OCI-LY1 (cell line): ENCODE measurements at regions not wholly inside any gene's neighbourhood (a gene's known extent, or its start where the extent isn't known, plus 50 kb on each side); places are given as distances from the start of the nearest gene placed in this dataset.

ENCODE experiments used
- H2AFZ ChIP-seq: fragments of 200-600 bp; sonication (generic), shearing (Covaris generic); 2 replicates; pipeline ENCODE4 v1.6.0; 2014; ENCODE audit warnings: antibody characterized with exemption, mild to moderate bottlenecking, low read length
- H3F3A ChIP-seq: fragments of 200-600 bp; sonication (generic), shearing (Covaris generic); 2 replicates; pipeline ENCODE4 v1.6.0; 2014; ENCODE audit warnings: mild to moderate bottlenecking, antibody characterized with exemption, low read length, moderate library complexity; ENCODE audit not compliant: insufficient read depth
- H3K27ac ChIP-seq: fragments of 200-600 bp; sonication (generic); 2 replicates; pipeline ENCODE4 v1.5.1; 2014; ENCODE audit warnings: low read length, mixed run types, mild to moderate bottlenecking, low read depth; ENCODE audit not compliant: poor library complexity, severe bottlenecking
- H3K27me3 ChIP-seq: fragments of 200-600 bp; sonication (generic); 2 replicates; pipeline ENCODE4 v1.6.0; 2014; ENCODE audit warnings: antibody characterized with exemption, mild to moderate bottlenecking, low read length, moderate library complexity; ENCODE audit not compliant: insufficient read depth
- H3K36me3 ChIP-seq: fragments of 200-600 bp; sonication (generic); 2 replicates; pipeline ENCODE4 v1.6.1; 2014; ENCODE audit warnings: mild to moderate bottlenecking, antibody characterized with exemption, low read length, moderate library complexity, mixed read lengths; ENCODE audit not compliant: insufficient read depth
- H3K4me1 ChIP-seq: fragments of 200-600 bp; sonication (generic); 2 replicates; pipeline ENCODE4 v1.5.1; 2014; ENCODE audit warnings: mild to moderate bottlenecking, low read length, moderate library complexity; ENCODE audit not compliant: insufficient read depth, severe bottlenecking
- H3K4me2 ChIP-seq: fragments of 200-600 bp; sonication (generic), shearing (Covaris generic); 2 replicates; pipeline ENCODE4 v1.6.1; 2014; ENCODE audit warnings: low read length
- H3K4me3 ChIP-seq: fragments of 200-600 bp; sonication (generic); 2 replicates; pipeline ENCODE4 v1.5.1; 2014; ENCODE audit warnings: low read length, low read depth, mild to moderate bottlenecking, mixed read lengths; ENCODE audit not compliant: poor library complexity, severe bottlenecking
- H3K79me2 ChIP-seq: fragments of 200-600 bp; shearing (Covaris generic); 2 replicates; pipeline ENCODE4 v1.6.1; 2016; ENCODE audit warnings: mixed run types, low read length, mixed read lengths; ENCODE audit not compliant: insufficient read depth
- H3K9ac ChIP-seq: fragments of 200-600 bp; sonication (generic), shearing (Covaris generic); 2 replicates; pipeline ENCODE4 v1.6.1; 2014; ENCODE audit warnings: mild to moderate bottlenecking, low read length, mixed read lengths
- H3K9me2 ChIP-seq: fragments of 200-600 bp; sonication (generic), shearing (Covaris generic); 2 replicates; pipeline ENCODE4 v1.6.1; 2014; ENCODE audit warnings: low read depth, mild to moderate bottlenecking, low read length, mixed read lengths
- H3K9me3 ChIP-seq: fragments of 200-600 bp; shearing (Covaris generic); 2 replicates; pipeline ENCODE4 v1.6.1; 2014; ENCODE audit warnings: low read length, mixed read lengths
- H4K20me1 ChIP-seq: fragments of 200-600 bp; sonication (generic), shearing (Covaris generic); 2 replicates; pipeline ENCODE4 v1.6.0; 2016; ENCODE audit warnings: mild to moderate bottlenecking, low read length; ENCODE audit not compliant: insufficient read depth
- EZH2 ChIP-seq: fragments of 200-600 bp; sonication (generic), shearing (Covaris generic); IDR thresholded peaks from 2 replicates; pipeline ENCODE4 v1.8.0; 2017; ENCODE audit warnings: borderline replicate concordance, mixed run types, mild to moderate bottlenecking, antibody characterized with exemption, low read length, moderate library complexity, mixed read lengths
- TF ChIP-seq, protein P1 (sequence below): fragments of 200-600 bp; sonication (generic), shearing (Covaris generic); IDR thresholded peaks from 2 replicates; pipeline ENCODE4 v1.5.1; 2017; ENCODE audit warnings: mild to moderate bottlenecking, antibody characterized with exemption, low read length, moderate library complexity, mixed read lengths

DNA sequence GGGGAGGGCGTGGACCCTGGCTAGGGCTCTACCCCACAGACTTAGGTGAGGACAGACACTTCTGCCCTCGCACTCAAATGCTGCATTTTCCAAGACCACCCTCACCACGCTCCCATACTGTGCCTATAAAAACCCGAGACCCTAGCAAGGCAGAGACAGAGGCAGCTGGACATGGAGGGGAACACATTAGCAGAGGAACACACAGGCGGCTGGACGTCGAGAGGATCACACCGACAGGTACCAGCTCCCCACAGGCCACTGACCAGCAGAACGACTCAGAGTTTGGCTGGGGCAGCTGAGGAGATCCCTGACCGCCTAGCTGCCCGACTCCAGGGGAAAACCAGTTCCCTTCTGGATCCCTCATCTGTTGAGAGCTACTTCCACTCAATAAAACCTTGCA lies 338.2 kb upstream of the SMIM30 start:
- no peaks in the 10 kb centered on the region for H3K9me3 ChIP-seq
- H3K27me3 ChIP-seq: no peaks in the 10 kb centered on the region
- H3F3A ChIP-seq: no peaks in the 10 kb centered on the region
- H3K36me3 ChIP-seq: no peaks in the 10 kb centered on the region
- H4K20me1 ChIP-seq: no peaks in the 10 kb centered on the region
- H3K4me1 ChIP-seq: no peaks in the 10 kb centered on the region
- H2AFZ ChIP-seq: no peak overlapping the region
- H3K9me2 ChIP-seq: no peaks in the 10 kb centered on the region
- no peak overlapping the region for H3K27ac ChIP-seq
- H3K9ac ChIP-seq: no peak overlapping the region
- no peak overlapping the region for H3K4me2 ChIP-seq
- H3K79me2 ChIP-seq: no peaks in the 10 kb centered on the region
- TF ChIP-seq, protein P1, sequence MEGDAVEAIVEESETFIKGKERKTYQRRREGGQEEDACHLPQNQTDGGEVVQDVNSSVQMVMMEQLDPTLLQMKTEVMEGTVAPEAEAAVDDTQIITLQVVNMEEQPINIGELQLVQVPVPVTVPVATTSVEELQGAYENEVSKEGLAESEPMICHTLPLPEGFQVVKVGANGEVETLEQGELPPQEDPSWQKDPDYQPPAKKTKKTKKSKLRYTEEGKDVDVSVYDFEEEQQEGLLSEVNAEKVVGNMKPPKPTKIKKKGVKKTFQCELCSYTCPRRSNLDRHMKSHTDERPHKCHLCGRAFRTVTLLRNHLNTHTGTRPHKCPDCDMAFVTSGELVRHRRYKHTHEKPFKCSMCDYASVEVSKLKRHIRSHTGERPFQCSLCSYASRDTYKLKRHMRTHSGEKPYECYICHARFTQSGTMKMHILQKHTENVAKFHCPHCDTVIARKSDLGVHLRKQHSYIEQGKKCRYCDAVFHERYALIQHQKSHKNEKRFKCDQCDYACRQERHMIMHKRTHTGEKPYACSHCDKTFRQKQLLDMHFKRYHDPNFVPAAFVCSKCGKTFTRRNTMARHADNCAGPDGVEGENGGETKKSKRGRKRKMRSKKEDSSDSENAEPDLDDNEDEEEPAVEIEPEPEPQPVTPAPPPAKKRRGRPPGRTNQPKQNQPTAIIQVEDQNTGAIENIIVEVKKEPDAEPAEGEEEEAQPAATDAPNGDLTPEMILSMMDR: no peak
- no peak for TF ChIP-seq EZH2
- H3K4me3 ChIP-seq: no peak overlapping the region

DNA sequence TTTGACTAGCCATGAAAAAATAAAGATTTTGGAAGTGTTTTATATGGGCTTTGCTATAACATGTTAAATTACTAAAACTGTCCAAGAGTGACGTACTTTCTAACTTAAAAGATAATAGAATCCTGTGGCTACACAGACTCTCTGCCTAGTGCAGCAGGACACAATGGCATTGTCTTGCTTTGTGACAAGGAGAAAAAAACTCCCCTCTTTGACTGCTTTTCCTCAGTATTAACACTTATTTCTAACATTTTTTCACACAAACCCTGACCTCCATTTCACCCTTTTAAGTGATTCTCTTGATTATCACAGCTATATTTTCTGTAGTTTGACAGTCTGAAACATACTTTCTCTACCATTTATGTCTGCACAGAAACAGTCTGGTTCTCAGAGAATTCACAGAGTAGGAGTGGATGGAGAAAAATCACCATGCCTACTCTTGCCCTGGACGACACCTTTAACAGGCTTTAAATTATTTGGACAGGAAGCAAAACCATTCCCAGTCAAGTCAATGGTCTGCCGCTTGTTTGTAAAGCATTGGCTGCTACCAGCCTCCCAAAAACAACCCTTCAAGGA lies 336.3 kb upstream of the SMIM30 start:
- no peaks in the 10 kb centered on the region for H3K79me2 ChIP-seq
- no peak overlapping the region for H2AFZ ChIP-seq
- no peaks in the 10 kb centered on the region for H4K20me1 ChIP-seq
- no peak for TF ChIP-seq EZH2
- TF ChIP-seq, protein P1: no peak
- no peaks in the 10 kb centered on the region for H3K9me3 ChIP-seq
- H3K9me2 ChIP-seq: no peaks in the 10 kb centered on the region
- no peak overlapping the region for H3K4me2 ChIP-seq
- no peaks in the 10 kb centered on the region for H3K36me3 ChIP-seq
- H3K27me3 ChIP-seq: no peaks in the 10 kb centered on the region
- H3F3A ChIP-seq: no peaks in the 10 kb centered on the region
- no peak overlapping the region for H3K4me3 ChIP-seq
- H3K4me1 ChIP-seq: no peaks in the 10 kb centered on the region
- H3K9ac ChIP-seq: no peak overlapping the region
- H3K27ac ChIP-seq: no peak overlapping the region

DNA sequence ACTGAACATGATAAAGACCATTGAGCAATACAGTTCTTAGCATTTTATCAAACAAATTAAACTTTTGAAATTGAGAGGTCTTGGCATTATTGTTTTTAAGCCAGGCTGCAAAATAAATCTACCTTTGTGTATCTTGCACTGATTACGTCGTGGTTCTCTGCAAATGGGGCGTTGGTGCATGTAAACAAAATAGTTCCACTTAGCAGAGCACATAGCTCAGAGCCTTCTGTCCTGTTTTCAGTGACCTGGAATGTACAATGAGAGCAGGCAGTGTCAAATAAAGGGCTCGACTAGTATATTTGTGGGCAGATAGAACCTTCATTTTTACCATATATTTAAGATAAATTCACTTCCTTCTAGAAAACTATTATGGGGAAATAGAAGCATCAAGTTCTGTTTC lies 333.9 kb upstream of the SMIM30 start:
- Histone ChIP-seq H3K9me3 (no peaks in the 10 kb centered on the region), H2AFZ (no peak overlapping the region), H3K4me1 (no peaks in the 10 kb centered on the region), H3K36me3 (no peaks in the 10 kb centered on the region), H3F3A (no peaks in the 10 kb centered on the region; the same call in 1 of the 2 replicates), H3K9me2 (no peaks in the 10 kb centered on the region; the same call in 1 of the 2 replicates), H3K4me3 (no peak overlapping the region), H3K4me2 (no peak overlapping the region), H3K9ac (no peak overlapping the region), H3K27me3 (no peaks in the 10 kb centered on the region), H3K79me2 (no peaks in the 10 kb centered on the region), H4K20me1 (no peaks in the 10 kb centered on the region), H3K27ac (no peak overlapping the region)
- TF ChIP-seq, protein P1: no peak
- no peak for TF ChIP-seq EZH2
